GM18511 (cell line): ENCODE measurements at regions not wholly inside any gene's neighbourhood (a gene's known extent, or its start where the extent isn't known, plus 50 kb on each side); places are given as distances from the start of the nearest gene placed in this dataset.
"Not testable (repeated sequence)": the region's sequence is repeated elsewhere in the genome, so short reads cannot be mapped to it uniquely, and the experiment has no call there.

Experiments
- ATAC-seq: cut with Tn5 transposase; IDR thresholded peaks from one replicate; pipeline ENCODE4 v1.9.1; 2021; ENCODE audit warnings: mild to moderate bottlenecking, moderate library complexity; ENCODE audit not compliant: unreplicated experiment

DNA sequence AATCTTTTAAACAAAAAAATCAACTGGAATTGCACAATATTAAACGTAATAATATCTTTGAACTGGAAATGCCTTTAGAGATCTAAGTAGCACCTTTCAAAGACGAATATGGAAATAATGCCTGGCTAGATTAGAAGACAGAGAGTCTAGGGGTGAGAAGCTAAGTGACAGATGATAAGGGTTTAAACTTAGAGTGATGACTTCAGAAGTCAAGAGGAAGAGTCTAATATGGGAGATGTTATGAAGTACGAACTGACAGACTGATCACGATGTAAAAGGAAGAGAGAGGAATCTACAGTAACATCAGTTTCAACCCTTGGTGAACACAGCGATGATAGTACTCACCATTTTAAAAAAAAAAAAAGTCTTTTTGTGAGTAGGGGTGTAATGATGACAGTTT is 57.9 kb downstream of the HINT1 start:
- ATAC-seq = no peak

DNA sequence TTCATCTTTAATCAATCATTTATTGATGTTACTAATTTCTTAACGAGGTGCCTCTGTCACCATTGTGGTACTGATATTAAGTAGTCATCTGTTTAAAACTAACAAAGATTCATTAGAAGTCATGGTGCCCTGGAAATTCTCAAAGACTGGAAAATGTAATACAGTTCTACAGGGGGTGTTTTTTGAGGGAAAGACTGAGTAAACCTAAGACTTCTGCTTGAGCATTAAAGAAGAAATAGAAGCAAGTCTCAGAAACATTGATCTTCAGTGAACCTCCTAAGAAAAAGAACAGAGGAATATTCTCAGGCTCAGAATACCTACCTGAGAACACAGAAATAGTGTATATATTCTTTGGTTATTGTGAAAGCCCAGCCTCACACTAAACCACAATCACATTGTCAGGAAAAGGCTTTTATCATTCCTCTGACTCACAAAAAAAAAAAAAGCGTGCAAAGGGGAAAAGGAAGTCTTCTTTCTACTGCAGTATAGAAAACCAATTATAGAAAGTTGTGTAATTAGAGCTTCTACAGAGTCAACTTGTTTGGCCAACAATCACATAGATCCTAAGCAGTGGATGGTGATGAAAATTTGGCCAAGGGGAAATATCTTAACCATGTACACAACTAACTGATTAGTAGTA is 60.8 kb downstream of the HINT1 start:
- no peak for ATAC-seq

DNA sequence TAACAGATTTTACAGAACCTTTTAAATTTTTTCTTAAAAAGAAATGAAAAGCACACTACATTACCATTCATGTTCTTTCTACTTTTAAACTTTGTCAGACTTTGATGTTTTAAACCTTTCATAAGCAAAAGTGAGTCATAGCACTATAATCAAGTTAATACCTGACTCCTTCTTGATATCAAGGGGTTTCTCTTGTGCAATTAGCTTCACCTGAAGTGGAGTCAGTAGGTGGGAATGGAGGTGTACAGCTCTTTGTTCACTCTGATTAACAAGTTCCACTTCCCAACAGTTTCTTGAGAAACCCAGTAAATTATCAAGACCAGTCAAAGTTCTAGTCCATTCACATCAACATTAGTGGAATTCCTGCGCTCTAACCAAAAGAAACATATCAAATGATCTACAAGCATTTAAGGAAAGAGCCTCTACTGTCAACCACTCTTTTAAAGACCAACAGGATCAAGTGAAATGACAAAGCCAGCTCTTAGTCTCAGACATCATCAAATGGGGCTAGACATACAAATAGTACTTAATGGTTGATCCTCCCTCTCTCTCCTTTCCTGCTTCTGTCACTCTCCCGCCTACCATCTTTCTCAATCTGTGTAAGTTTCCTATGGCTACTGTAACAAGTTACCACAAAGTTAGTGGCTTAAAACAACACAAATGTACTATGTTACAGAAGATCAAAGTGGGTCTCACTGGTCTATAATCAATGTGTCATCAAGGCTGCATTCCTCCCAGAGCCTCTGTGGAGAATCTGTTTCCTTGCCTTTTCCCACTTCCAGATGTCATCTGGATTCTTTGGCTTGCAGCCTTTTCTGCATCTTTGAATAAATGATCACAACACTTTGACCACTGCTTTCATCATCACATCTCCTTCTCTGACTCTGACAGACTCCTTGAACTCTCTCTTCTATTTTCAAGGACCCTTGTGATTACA is 68.0 kb downstream of the HINT1 start:
- no peak for ATAC-seq

DNA sequence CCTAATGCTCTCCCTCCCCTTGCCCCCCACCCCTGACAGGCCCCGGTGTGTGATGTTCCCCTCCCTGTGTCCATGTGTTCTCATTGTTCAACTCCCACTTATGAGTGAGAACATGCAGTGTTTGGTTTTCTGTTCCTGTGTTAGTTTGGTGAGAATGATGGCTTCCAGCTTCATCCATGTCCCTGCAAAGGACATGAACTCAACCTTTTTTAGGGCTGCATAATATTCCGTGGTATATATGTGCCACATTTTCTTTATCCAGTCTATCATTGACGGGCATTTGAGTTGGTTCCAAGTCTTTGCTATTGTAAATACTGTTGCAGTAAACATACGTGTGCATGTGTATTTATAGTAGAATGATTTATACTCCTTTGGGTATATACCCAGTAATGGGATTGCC is 69.5 kb downstream of the HINT1 start:
- not testable (repeated sequence) for ATAC-seq

DNA sequence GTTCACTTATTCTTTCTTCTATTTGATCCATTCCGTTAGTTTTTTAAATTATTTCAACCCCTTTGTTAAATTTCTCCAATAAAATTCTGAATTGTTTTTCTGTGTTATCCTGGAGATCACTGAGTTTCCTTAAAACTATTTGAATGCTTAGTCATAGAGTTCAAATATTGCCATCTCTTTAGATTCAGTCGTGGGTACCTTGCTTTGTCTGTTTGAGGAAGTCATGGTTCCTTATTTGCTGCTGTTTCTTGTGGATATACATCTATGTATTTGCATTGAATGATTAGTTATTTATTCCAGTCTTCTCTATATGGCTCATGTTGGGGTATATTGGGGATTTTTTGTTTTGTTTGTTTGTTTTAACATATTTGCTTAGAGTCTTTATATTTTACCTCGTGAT is 80.6 kb downstream of the HINT1 start:
- no peak for ATAC-seq

DNA sequence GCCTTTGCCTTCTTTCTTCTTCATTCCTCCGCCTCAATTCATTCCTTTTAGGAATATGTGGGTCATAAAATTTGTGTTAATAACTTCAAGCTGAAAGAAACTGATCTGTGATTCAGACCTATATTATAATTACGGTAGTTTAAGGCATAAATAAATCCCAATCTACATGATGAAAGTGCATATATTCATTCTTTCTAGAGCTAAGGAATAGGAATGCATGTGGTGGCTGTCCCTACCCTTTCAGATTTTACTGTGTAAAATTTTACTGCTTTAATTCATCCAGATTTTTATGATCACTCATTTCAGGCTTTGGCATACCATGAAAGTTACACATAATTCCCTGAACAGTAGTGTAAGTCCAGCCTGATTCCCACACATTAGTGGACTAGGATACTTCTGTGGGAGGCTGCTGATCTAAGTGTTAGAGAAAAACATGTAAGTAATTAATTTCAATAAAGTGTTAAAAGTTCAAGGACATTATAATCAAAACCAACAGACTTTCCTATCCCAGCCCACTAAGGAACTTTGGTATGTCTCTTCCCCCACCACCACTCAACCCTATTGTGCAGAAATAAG is 83.1 kb downstream of the HINT1 start:
- ATAC-seq = no peak

DNA sequence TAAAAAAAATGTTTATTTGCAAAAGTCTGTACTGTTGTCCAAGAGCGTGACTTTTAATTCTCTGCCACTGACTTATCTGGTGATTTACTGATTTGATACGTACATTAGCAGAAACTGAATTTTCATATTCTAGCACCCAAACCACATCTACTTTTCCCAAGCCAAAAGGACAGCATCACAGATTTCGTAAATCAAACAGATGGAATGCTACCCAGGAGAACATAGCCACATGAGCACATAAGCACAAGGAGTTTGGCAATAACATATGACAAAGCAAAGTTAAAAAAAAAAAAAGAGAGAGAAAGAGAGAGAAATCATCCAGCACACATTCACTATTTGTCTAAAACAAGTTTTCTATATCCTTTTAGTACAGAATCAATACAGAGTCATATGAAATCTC is 83.7 kb downstream of the HINT1 start:
- no peak for ATAC-seq

DNA sequence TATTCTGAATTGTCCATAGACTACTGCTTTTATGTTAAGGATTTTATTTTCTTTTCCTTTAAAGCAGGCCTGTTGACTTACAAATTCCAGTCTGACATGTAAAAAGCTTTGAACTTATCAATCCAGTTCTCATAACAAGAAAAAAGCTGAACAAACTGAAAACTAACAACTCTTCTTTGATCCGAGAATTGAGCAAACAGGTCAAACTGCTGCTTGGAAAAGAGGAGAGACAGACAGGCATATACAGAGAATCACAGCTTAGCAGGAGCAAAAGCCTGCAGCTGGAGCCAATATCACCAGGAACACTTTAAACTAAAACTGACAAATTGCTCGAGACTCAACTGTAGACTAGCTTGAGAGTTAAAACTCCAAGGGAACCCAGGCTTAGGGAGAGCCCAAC is 85.8 kb downstream of the HINT1 start:
- ATAC-seq = no peak

DNA sequence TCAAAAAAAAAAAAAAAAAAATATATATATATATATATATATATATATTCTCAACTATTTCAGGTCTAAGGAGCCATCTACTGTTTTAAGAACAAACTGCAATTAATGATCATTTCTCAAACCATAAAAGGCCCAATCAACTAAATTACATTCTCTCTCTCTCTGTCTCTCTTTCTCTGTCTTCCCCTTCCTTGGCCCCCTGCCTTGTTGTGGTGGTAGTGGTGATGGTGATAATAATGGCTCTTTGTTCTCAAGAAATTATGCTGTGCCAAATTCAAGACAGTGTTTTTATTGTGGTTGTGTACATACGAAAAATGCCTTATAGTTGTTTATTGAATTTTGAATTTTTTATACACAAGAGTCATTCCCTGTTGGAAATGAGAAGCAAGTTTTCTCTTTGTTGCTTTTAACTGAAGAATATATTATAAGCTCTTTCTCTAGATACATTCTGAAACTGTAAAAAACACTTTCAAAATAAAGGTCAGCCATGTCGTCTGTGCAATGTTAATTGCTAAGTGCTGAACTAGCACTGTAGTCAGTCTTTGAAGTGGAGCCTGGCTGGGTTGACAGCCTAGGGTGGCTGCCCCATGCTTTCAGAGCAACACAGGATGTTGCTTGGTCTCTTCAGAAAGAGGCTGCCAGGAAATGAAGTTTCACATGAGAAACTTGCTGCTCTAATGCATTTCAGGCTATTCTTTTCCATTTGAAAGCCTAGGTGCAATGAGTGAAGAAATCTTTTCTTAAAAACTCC is 96.0 kb downstream of the HINT1 start:
- peak; percentile 95 for ATAC-seq

DNA sequence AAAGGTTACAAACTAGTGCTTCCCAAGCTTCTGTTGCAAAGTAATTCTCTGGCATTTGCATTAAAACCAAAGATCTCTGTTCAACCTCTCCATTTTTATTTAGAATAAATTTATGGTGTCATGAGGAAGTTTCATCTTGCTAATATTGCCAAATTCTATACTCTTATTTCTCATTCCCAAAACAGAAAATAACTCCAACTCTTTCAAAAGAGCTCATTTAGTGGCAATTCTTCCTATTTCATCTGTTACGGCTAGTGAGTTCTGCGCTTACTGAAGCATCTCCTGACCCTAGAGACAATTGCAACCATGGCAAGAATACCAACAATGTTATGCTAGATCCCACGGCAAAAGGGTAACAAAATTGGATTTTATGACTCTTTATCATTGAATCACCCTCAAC is 97.0 kb downstream of the HINT1 start:
- ATAC-seq = no peak

DNA sequence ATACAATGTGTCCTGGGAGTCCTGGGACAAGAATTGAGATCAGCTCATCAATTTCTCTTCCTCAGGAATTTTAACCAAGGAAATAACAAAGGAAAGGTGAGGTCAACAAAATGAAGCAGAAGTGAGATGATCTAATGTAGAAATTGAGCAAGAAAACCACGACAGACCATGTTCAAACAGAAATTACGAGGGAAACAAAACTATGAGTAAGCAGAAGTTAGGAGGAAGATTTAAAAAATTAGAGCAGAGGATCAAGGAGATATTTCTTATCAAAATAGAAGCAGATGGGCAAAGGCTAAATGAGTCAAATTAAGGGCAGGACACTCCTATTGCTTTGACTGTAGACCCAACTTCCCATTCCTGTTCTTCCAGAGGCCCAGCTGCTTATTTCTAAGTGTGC is 97.4 kb downstream of the HINT1 start:
- ATAC-seq = no peak

DNA sequence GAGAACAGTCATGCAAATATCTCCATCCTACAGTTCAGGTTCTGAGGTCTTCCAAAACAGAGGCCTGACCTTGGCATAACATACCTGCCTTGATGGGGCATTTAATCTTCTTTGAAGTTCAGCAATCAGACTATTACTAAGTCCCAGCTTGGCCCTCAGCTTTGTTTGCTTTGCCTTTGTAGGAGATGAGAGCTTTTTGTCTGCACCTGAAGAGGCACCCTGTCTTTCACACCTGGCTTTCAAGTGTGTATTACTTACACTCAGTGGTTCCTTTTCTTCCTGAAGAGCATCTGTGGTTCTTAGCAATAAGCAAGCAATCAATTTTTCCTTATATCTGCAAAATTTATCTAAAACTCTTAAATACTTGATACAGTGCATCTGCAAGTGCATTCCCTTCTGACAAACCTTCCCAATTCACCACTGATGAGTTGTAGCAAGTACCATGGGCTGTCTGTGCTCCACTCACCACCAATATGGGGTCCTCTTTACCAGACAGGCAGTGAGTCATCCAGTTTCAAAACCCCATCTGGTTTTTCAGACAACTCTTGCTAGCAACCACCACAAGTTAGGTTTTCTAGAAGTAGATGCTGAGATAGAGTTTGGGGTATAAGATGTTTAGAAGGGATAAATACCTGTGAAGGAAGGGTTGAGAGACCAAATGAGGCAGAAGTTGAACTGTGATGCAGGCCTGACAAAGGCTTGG is 100.2 kb downstream of the HINT1 start:
- ATAC-seq = peak; percentile 57

DNA sequence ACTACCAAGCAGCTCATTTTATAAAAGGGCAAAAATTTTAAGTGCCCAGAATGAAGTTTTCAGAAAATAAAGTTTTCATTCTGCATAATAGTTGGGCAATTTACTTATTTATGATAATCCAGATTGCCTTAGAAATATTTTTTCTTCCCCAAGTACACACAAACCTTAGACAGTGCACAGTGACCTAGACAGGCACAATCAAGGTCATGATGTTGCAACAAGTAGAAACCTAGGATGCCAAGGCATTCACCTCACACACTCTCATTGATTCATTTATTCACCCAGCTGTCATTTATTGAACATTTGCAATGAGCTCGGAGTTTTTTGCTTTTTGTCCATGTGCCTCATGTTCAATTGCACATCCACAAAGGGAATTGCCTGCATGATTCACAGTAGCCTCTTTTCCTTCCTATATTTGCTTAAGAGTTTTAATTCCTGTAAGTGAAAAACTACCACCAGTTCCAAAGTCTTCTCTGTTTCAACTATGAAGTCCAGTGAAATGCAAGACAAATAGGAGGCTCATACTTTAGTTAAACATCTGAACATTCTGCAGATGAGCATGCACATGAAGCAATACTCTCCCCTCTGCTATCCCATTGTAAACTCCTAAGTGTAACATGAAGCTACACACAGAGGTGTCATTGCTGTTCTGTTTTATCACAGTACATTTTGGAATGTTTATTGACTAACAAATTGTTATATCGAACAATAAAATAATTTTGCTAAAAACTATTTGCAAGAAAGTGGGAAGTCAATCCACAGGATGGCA is 122.9 kb downstream of the HINT1 start:
- ATAC-seq = no peak

DNA sequence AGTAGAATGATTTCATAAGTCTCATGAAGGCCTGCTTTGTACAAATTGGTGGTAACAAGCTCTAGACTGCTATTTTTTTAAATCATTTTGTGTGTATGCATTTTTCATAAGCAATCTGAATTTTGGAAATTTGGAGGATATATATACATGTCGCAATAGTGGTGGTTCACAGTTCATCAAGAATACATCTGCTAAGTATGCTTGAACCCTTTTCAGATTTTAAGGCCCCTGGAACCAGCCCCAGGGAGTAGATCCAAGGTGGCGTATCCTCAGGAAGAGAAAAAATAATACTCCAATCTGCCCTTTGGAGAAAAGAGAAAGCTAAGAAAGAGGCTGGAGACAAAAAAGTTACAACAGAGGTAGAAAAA is 141.6 kb downstream of the HINT1 start:
- no peak for ATAC-seq

DNA sequence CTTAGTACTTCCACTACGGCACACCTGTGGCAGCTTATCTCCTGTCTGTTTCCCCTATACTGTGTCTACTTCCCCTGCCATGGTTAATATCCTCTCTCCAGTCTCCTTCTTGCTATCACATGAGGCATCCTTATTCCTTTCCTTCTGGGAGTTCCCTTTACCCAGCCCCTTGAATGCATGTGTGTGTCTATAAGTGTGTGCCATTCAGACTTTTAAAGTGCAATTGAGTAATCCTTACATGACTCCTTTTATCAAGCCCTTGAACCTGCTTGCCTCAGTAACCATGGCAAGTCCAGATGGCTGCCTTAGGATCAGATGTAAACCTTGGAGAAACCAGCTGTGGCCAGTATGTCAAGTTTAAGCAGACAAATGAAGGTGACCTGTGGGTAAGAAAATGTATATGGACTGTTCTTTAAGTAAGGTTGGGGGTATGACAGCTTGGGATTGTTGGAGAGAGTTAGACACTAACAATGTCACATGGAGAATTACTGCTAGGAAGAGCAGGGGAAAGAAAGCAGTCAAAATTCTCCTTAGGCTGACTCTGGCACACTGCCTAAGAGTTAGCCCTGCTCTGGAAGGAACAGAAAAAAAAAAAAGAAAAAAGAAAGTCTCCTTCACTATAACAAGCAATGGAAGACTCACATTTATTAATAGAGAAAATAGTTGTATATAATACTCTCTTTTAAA is 142.1 kb downstream of the HINT1 start:
- ATAC-seq = no peak

DNA sequence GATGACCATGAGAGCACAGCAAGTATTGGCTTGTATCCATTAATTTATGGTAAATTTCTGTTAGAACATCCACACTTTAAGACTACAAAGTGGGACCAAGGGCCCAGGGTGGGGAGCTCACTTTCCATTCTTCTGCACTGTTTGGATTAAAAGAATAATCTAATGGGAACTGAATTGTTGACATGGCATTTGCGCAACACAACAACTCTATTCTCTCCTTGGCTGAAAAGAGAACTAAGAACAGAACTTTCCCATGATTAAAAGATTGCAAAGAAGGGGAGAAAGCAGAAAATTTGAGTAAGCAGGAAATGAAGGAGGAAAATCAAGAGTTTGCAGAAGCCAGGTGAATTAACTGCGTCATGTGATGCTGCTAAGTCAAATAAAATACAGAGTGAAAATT is 143.4 kb downstream of the HINT1 start:
- no peak for ATAC-seq

DNA sequence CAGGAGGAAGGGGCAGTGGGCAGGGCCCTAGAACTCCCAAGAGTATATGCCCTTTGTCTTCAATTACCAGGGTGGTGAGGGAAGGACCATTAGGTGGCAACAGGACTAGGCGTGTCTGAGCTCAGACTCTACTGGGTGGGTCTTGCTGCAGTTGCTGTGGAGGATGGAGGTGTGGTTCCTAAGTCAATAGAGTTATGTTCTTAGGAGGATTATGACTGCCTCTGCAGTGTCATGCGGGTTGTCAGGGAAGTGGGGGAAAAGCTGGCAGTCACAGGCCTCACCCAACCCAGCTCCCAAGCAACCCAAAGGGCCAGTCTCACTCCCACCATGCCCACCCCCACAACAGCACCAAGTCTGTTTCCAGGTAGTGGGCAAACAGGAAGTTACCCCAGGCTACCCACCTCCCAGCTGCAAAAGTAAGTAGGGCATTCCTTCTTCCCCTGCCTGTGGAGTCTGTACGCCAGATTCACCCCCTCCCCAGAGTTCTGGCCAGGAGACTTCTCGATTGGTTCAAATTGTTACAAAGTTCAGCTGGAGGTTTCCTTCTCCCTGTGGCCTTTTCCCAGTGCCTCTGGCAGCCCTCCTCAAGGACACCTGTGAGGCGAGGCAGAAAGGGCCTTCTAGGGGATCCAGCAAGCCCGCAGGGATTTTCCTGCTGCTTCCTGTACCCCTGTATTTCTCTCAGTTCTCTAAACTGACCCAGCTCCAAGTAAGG is 145.3 kb downstream of the HINT1 start:
- no peak for ATAC-seq

DNA sequence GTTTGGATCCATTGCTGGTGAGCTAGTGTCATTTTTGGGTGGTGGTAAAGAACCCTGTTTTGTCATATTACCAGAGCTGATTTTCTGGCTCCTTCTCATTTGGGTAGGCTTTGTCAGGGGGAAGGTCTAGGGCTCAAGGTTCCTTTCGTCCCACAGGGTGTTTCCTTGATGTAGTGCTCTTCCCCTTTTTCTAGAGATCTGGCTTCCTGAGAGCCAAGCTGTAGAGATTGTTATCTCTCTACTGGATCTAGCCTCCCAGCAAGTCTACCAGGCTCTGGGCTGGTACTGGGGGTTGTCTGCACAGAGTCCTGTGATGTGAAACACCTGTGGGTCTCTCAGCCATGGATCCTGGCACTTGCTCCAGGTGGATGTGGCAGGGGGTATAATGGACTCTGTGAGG is 145.9 kb downstream of the HINT1 start:
- ATAC-seq = no peak

DNA sequence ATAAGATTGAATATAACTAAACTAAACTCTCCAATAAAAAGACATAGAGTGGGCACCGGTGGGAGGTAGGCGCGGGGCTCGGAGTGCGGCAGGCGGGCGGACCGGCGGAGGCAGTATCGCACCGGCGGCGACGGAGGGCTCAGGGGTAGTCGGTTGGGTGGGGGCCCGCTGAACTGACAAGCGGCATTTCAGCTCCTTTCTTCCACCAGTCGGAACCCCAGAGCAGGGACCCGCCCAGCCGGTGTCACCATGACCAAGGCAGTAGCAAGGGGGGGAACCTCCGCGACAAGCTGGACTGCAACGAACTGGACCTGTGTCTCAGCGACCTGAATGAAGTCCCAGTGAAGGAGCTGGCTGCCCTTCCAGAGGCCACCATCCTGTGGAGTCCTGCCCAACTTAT is 156.7 kb downstream of the HINT1 start:
- no peak for ATAC-seq
